Dedifferentiated amniotic fluid mesenchymal stem cell (primary cell): ENCODE measurements at regions not wholly inside any gene's neighbourhood (a gene's known extent, or its start where the extent isn't known, plus 50 kb on each side); places are given as distances from the start of the nearest gene placed in this dataset.

Experiments used
- DNase-seq: peaks from one replicate; pipeline ENCODE4 v3.0.0-alpha.2; 2016; ENCODE audit errors: extremely low spot score

DNA sequence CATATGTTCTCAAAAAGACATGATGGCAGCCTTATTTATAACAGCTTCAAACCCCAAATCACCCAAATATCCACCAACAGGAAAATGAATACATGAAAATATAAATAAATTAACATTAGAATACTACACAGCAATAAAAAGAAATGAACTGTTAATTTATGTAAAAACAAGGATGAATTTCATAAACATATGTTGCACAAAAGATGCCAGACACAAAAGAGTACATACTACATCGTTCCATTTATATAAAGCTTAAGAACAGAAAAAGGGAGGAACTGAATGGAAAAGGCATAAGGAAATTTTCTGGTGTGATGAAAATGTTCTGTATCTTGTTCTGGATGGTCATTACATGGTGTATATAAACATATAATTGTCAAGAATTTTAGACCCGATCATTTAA lies 69.9 kb upstream of the TUSC7 start:
- no peak for DNase-seq

DNA sequence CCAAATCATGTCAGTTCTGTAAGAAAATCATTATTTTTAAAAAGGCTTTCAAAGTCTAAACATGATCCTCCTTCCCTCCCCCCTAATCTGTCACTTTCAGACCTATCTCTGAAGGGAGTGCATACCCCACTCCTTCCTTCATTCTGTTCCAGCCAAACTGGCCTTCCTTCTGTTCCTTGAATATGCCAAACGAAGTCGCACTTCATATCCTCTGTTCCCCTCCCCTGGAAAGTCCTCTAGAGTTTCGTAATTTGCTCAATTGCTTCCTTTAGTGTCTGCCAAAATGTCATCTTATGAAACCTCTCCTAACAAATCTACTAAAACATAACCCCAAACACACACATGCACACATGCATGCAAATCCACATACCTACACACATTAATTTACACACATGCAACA lies 69.5 kb upstream of the TUSC7 start:
- DNase-seq: no peak

DNA sequence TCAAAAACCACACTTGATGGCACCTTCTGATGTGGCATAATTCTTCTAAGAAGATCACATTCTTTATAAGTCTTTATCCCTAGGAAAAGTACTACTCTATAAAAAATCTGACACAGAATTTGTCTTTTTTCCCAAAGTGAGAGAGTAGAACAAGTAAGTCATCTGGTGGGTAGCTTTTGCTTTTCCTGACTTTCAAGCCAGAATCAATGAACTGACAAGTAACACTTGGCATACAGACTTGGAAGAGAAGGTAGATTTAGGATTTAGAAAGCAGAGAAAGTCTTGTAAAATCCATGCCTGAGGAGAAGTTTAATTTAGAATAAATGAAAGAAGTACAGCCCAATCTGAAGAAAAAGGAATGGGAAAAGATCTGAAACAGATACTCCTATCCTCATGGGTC lies 66.6 kb upstream of the TUSC7 start:
- DNase-seq: no peak

DNA sequence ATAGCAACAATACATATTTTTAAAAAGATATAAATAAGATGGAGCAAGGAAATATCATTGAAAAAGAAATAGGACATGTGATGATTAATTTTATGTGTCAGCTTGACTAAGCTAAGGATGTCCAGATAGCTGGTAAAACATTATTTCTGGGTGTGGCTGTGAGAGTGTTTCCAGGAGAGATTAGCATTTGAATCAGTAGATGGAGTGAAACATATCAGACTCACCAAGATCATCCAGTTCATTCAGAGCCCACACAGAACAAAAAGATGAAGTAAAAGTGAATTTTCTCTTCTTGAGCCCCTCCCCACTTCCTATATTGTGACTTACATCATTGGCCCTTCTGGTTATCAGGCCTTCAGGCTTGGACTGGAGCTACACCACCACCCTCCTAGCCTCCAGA lies 61.6 kb upstream of the TUSC7 start:
- no peak for DNase-seq
